HG02870 (cell line): ENCODE measurements at regions not wholly inside any gene's neighbourhood (a gene's known extent, or its start where the extent isn't known, plus 50 kb on each side); places are given as distances from the start of the nearest gene placed in this dataset.
"Not testable (repeated sequence)": the region's sequence is repeated elsewhere in the genome, so short reads cannot be mapped to it uniquely, and the experiment has no call there.

Experiments
- ATAC-seq: cut with Tn5 transposase; IDR thresholded peaks from one replicate; pipeline ENCODE4 v1.9.1; 2021; ENCODE audit warnings: mild to moderate bottlenecking, moderate library complexity; ENCODE audit not compliant: unreplicated experiment

- ATAC-seq: no peak
Measured at GRCh38 chr2:139454251-139454650, 674.1 kb upstream of the NXPH2 start.

- no peak for ATAC-seq
Measured at GRCh38 chr2:139439100-139439499, 658.9 kb upstream of the NXPH2 start.

GRCh38 chr2:139438478-139438877 is 658.3 kb upstream of the NXPH2 start:
- ATAC-seq: no peak

- no peak for ATAC-seq
Measured at GRCh38 chr2:139427164-139427563, 647.0 kb upstream of the NXPH2 start.

- no peak for ATAC-seq
Measured at GRCh38 chr2:139424101-139424500, 643.9 kb upstream of the NXPH2 start.

GRCh38 chr2:139411236-139411635 is 631.0 kb upstream of the NXPH2 start:
- no peak for ATAC-seq

GRCh38 chr2:139410833-139411174 is 630.6 kb upstream of the NXPH2 start:
- ATAC-seq: not testable (repeated sequence)

- not testable (repeated sequence) for ATAC-seq
Measured at GRCh38 chr2:139410147-139410832, 630.1 kb upstream of the NXPH2 start.

- no peak for ATAC-seq
Measured at GRCh38 chr2:139409212-139409611, 629.0 kb upstream of the NXPH2 start.

GRCh38 chr2:139403948-139404347 is 623.8 kb upstream of the NXPH2 start:
- no peak for ATAC-seq

GRCh38 chr2:139394801-139395200 is 614.6 kb upstream of the NXPH2 start:
- no peak for ATAC-seq

GRCh38 chr2:139389391-139389790 is 609.2 kb upstream of the NXPH2 start:
- no peak for ATAC-seq

- no peak for ATAC-seq
Measured at GRCh38 chr2:139386401-139386800, 606.2 kb upstream of the NXPH2 start.

GRCh38 chr2:139383532-139383931 is 603.3 kb upstream of the NXPH2 start:
- no peak for ATAC-seq

GRCh38 chr2:139380051-139380450 is 599.9 kb upstream of the NXPH2 start:
- no peak for ATAC-seq

- no peak for ATAC-seq
Measured at GRCh38 chr2:139378373-139378772, 598.2 kb upstream of the NXPH2 start.

GRCh38 chr2:139374296-139374850 is 594.2 kb upstream of the NXPH2 start:
- no peak for ATAC-seq

- ATAC-seq: no peak
Measured at GRCh38 chr2:139369423-139370409, 589.5 kb upstream of the NXPH2 start.

GRCh38 chr2:139367416-139367815 is 587.2 kb upstream of the NXPH2 start:
- no peak for ATAC-seq

- no peak for ATAC-seq
Measured at GRCh38 chr2:139366681-139367080, 586.5 kb upstream of the NXPH2 start.

GRCh38 chr2:139365189-139365588 is 585.0 kb upstream of the NXPH2 start:
- no peak for ATAC-seq

GRCh38 chr2:139360654-139361053 is 580.5 kb upstream of the NXPH2 start:
- no peak for ATAC-seq
